OCI-LY1 (cell line): ENCODE measurements at regions not wholly inside any gene's neighbourhood (a gene's known extent, or its start where the extent isn't known, plus 50 kb on each side); places are given as distances from the start of the nearest gene placed in this dataset.

Source experiments
- H2AFZ ChIP-seq: fragments of 200-600 bp; sonication (generic), shearing (Covaris generic); 2 replicates; pipeline ENCODE4 v1.6.0; 2014; ENCODE audit warnings: antibody characterized with exemption, mild to moderate bottlenecking, low read length
- H3F3A ChIP-seq: fragments of 200-600 bp; sonication (generic), shearing (Covaris generic); 2 replicates; pipeline ENCODE4 v1.6.0; 2014; ENCODE audit warnings: mild to moderate bottlenecking, antibody characterized with exemption, low read length, moderate library complexity; ENCODE audit not compliant: insufficient read depth
- H3K27ac ChIP-seq: fragments of 200-600 bp; sonication (generic); 2 replicates; pipeline ENCODE4 v1.5.1; 2014; ENCODE audit warnings: low read length, mixed run types, mild to moderate bottlenecking, low read depth; ENCODE audit not compliant: poor library complexity, severe bottlenecking
- H3K27me3 ChIP-seq: fragments of 200-600 bp; sonication (generic); 2 replicates; pipeline ENCODE4 v1.6.0; 2014; ENCODE audit warnings: antibody characterized with exemption, mild to moderate bottlenecking, low read length, moderate library complexity; ENCODE audit not compliant: insufficient read depth
- H3K36me3 ChIP-seq: fragments of 200-600 bp; sonication (generic); 2 replicates; pipeline ENCODE4 v1.6.1; 2014; ENCODE audit warnings: mild to moderate bottlenecking, antibody characterized with exemption, low read length, moderate library complexity, mixed read lengths; ENCODE audit not compliant: insufficient read depth
- H3K4me1 ChIP-seq: fragments of 200-600 bp; sonication (generic); 2 replicates; pipeline ENCODE4 v1.5.1; 2014; ENCODE audit warnings: mild to moderate bottlenecking, low read length, moderate library complexity; ENCODE audit not compliant: insufficient read depth, severe bottlenecking
- H3K4me2 ChIP-seq: fragments of 200-600 bp; sonication (generic), shearing (Covaris generic); 2 replicates; pipeline ENCODE4 v1.6.1; 2014; ENCODE audit warnings: low read length
- H3K4me3 ChIP-seq: fragments of 200-600 bp; sonication (generic); 2 replicates; pipeline ENCODE4 v1.5.1; 2014; ENCODE audit warnings: low read length, low read depth, mild to moderate bottlenecking, mixed read lengths; ENCODE audit not compliant: poor library complexity, severe bottlenecking
- H3K79me2 ChIP-seq: fragments of 200-600 bp; shearing (Covaris generic); 2 replicates; pipeline ENCODE4 v1.6.1; 2016; ENCODE audit warnings: mixed run types, low read length, mixed read lengths; ENCODE audit not compliant: insufficient read depth
- H3K9ac ChIP-seq: fragments of 200-600 bp; sonication (generic), shearing (Covaris generic); 2 replicates; pipeline ENCODE4 v1.6.1; 2014; ENCODE audit warnings: mild to moderate bottlenecking, low read length, mixed read lengths
- H3K9me2 ChIP-seq: fragments of 200-600 bp; sonication (generic), shearing (Covaris generic); 2 replicates; pipeline ENCODE4 v1.6.1; 2014; ENCODE audit warnings: low read depth, mild to moderate bottlenecking, low read length, mixed read lengths
- H3K9me3 ChIP-seq: fragments of 200-600 bp; shearing (Covaris generic); 2 replicates; pipeline ENCODE4 v1.6.1; 2014; ENCODE audit warnings: low read length, mixed read lengths
- H4K20me1 ChIP-seq: fragments of 200-600 bp; sonication (generic), shearing (Covaris generic); 2 replicates; pipeline ENCODE4 v1.6.0; 2016; ENCODE audit warnings: mild to moderate bottlenecking, low read length; ENCODE audit not compliant: insufficient read depth
- CTCF ChIP-seq: fragments of 200-600 bp; sonication (generic), shearing (Covaris generic); IDR thresholded peaks from 2 replicates; pipeline ENCODE4 v1.5.1; 2017; ENCODE audit warnings: mild to moderate bottlenecking, antibody characterized with exemption, low read length, moderate library complexity, mixed read lengths
- EZH2 ChIP-seq: fragments of 200-600 bp; sonication (generic), shearing (Covaris generic); IDR thresholded peaks from 2 replicates; pipeline ENCODE4 v1.8.0; 2017; ENCODE audit warnings: borderline replicate concordance, mixed run types, mild to moderate bottlenecking, antibody characterized with exemption, low read length, moderate library complexity, mixed read lengths

GRCh38 chr21:38668067-38668466, 137.7 kb upstream of the ETS2 start:
- no peak overlapping the region for H3K9ac ChIP-seq
- no peaks in the 10 kb centered on the region for H3K79me2 ChIP-seq
- no peak overlapping the region for H3K4me2 ChIP-seq
- H3K36me3 ChIP-seq = no peaks in the 10 kb centered on the region
- H4K20me1 ChIP-seq = no peaks in the 10 kb centered on the region
- H3K27me3 ChIP-seq = no peaks in the 10 kb centered on the region
- no peaks in the 10 kb centered on the region for H3K9me3 ChIP-seq
- no peak overlapping the region for H3K4me3 ChIP-seq
- H3K9me2 ChIP-seq = no peaks in the 10 kb centered on the region
- no peaks in the 10 kb centered on the region for H3K4me1 ChIP-seq
- TF ChIP-seq CTCF (no peak), EZH2 (no peak)
- H3F3A ChIP-seq = no peaks in the 10 kb centered on the region
- H2AFZ ChIP-seq = no peak overlapping the region
- no peak overlapping the region for H3K27ac ChIP-seq

GRCh38 chr21:38668541-38668940, 137.2 kb upstream of the ETS2 start:
- Histone ChIP-seq H3K79me2 (no peaks in the 10 kb centered on the region), H3K4me1 (no peaks in the 10 kb centered on the region), H3K27me3 (no peaks in the 10 kb centered on the region), H3K9me2 (no peaks in the 10 kb centered on the region), H3K4me2 (no peak overlapping the region), H4K20me1 (no peaks in the 10 kb centered on the region), H3K4me3 (no peak overlapping the region), H3K9me3 (no peaks in the 10 kb centered on the region), H3K9ac (no peak overlapping the region), H3F3A (no peaks in the 10 kb centered on the region), H3K27ac (no peak overlapping the region), H2AFZ (no peak overlapping the region), H3K36me3 (no peaks in the 10 kb centered on the region)
- no peak for TF ChIP-seq EZH2
- TF ChIP-seq CTCF = no peak

- Histone ChIP-seq H3K36me3 (no peaks in the 10 kb centered on the region), H3K79me2 (no peaks in the 10 kb centered on the region), H3K4me2 (no peak overlapping the region), H3K27ac (no peak overlapping the region), H3F3A (no peaks in the 10 kb centered on the region), H3K9me2 (no peaks in the 10 kb centered on the region), H2AFZ (no peak overlapping the region), H4K20me1 (no peaks in the 10 kb centered on the region), H3K27me3 (no peaks in the 10 kb centered on the region), H3K4me1 (no peaks in the 10 kb centered on the region), H3K9me3 (no peaks in the 10 kb centered on the region), H3K4me3 (no peak overlapping the region), H3K9ac (no peak overlapping the region)
- TF ChIP-seq CTCF (peak; percentile 48; the same call in 1 of the 2 replicates), EZH2 (no peak)
These were observed 136.5 kb upstream of the ETS2 start for GRCh38 chr21:38669186-38669585.
